ENCODE measurements at regions not wholly inside any gene's neighbourhood (a gene's known extent, or its start where the extent isn't known, plus 50 kb on each side); places are given as distances from the start of the nearest gene placed in this dataset.

DNA sequence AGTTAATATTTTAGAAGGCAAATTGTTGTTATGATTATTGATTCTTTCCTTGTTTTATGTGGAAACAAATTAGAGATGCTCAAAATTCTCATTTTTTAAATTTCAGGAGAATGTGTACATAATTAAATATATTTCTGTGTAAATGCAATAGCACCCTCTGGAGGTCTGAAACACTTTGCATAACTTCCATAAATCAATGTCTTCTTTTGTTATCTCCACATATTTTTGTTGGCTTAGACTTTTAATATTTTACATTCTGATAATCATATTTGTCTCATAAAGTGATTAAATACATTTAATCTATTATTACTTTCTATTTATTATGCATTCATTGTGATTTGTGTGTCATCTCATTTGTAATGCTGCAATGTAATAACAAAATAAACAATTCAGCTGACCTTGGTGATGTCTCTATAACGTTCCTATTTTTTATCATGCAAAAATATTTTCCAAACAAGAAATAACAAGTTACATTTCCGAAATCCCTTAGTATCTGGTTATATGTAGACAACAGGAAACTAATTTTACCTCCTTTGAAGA is 201.8 kb upstream of the GALNT5 start:
- WGBS (ENCODE audit: insufficient coverage, insufficient replicate concordance, low lambda C conversion rate, missing lambda C conversion rate) = 0% methylated on average over 2 of the region's 2 CpGs
- no TSS peak for BruUV-seq (replicated peaks)
- H3K4me1 ChIP-seq (ENCODE audit: control insufficient read depth, insufficient read depth, low read length) = no peaks in the 10 kb centered on the region
- intact Hi-C loops (cut with micrococcal nuclease; ENCODE audit: unreplicated experiment) = loop anchor here (5.0 to 10.0 kb wide), 2 partner anchors 163 to 1691 kb away; no protein-coding TSS in a partner anchor
- H4K20me1 ChIP-seq (ENCODE audit: control insufficient read depth, insufficient read depth) = no peaks in the 10 kb centered on the region
- no peaks in the 10 kb centered on the region for H3K36me3 ChIP-seq (ENCODE audit: control insufficient read depth in 2 of 2, insufficient read depth in 2 of 2, low read length in 1 of 2)
- ChIA-PET RAD21 (ENCODE audit: unreplicated experiment) (interaction anchor here (0.6 to 1.6 kb wide), 11 partner anchors 13 to 1757 kb away, joined by 3 to 13 read pairs (median 4); no protein-coding TSS in a partner anchor), CTCF (interaction anchor here (0.6 to 10.7 kb wide), 12 partner anchors 8 to 466 kb away, joined by 3 to 100 read pairs (median 4); no protein-coding TSS in a partner anchor), SMC1A (ENCODE audit: uncharacterized antibody, unreplicated experiment) (interaction anchor here (0.6 to 8.3 kb wide), 8 partner anchors 11 to 271 kb away, joined by 3 to 107 read pairs (median 6); no protein-coding TSS in a partner anchor), POLR2A (no interaction called here)
- H2AFZ ChIP-seq (ENCODE audit: control insufficient read depth, low read depth, low read length) = no peak overlapping the region
- no peak overlapping the region for H3K4me3 ChIP-seq
- H3K9ac ChIP-seq (ENCODE audit: control insufficient read depth, insufficient read depth, low read length) = no peak overlapping the region
- DNase-seq (ENCODE audit: low read depth, low spot score) (no peak), FAIRE-seq (no peak), ATAC-seq (no peak)
- H3K4me2 ChIP-seq (ENCODE audit: control insufficient read depth, insufficient read depth) = no peak overlapping the region
- H3K27me3 ChIP-seq (replicated peaks in 1 of 2; ENCODE audit: control insufficient read depth in 2 of 2, insufficient read depth in 2 of 2, low read length in 1 of 2) = peaks cover 0 to 2% of the 10 kb centered on the region in 2 experiments; a peak in 1 of 4 replicates
- H3K27ac ChIP-seq (ENCODE audit: control insufficient read depth, insufficient read depth) = no peak overlapping the region
- TF ChIP-seq, protein P1, sequence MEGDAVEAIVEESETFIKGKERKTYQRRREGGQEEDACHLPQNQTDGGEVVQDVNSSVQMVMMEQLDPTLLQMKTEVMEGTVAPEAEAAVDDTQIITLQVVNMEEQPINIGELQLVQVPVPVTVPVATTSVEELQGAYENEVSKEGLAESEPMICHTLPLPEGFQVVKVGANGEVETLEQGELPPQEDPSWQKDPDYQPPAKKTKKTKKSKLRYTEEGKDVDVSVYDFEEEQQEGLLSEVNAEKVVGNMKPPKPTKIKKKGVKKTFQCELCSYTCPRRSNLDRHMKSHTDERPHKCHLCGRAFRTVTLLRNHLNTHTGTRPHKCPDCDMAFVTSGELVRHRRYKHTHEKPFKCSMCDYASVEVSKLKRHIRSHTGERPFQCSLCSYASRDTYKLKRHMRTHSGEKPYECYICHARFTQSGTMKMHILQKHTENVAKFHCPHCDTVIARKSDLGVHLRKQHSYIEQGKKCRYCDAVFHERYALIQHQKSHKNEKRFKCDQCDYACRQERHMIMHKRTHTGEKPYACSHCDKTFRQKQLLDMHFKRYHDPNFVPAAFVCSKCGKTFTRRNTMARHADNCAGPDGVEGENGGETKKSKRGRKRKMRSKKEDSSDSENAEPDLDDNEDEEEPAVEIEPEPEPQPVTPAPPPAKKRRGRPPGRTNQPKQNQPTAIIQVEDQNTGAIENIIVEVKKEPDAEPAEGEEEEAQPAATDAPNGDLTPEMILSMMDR (IDR thresholded peaks at IDR 0.05 in 2 of 3, conservative IDR thresholded peaks at IDR 0.05 in 1 of 3; ENCODE audit: control insufficient read depth in 2 of 3, extremely low read depth in 1 of 3, insufficient read depth in 1 of 3, low read depth in 3 of 3, low read length in 3 of 3) = peak in 2 of 3 experiments; percentile 14 to 28; a peak in 3 of 6 replicates
- peak; percentile 42; the same call in 1 of the 2 replicates for TF ChIP-seq SMC3 (IDR thresholded peaks at IDR 0.05; ENCODE audit: borderline replicate concordance, low read length)
- TF ChIP-seq, protein P2, sequence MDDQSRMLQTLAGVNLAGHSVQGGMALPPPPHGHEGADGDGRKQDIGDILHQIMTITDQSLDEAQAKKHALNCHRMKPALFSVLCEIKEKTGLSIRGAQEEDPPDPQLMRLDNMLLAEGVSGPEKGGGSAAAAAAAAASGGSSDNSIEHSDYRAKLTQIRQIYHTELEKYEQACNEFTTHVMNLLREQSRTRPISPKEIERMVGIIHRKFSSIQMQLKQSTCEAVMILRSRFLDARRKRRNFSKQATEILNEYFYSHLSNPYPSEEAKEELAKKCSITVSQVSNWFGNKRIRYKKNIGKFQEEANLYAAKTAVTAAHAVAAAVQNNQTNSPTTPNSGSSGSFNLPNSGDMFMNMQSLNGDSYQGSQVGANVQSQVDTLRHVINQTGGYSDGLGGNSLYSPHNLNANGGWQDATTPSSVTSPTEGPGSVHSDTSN (IDR thresholded peaks at IDR 0.05; ENCODE audit: insufficient replicate concordance, low read depth, low read length) = no peak
- peak; percentile 42; the same call in 1 of the 2 replicates for TF ChIP-seq RAD21 (IDR thresholded peaks at IDR 0.05; ENCODE audit: insufficient read depth, low read depth, low read length)
- TF ChIP-seq RUNX3 (IDR thresholded peaks at IDR 0.05; ENCODE audit: low read length) = no peak
- no peaks in the 10 kb centered on the region for H3K79me2 ChIP-seq (ENCODE audit: control insufficient read depth, insufficient read depth, low read length)
- no peaks in the 10 kb centered on the region for H3K9me3 ChIP-seq (replicated peaks; ENCODE audit: control insufficient read depth, insufficient read depth, low read length)
- in situ Hi-C loops (cut with MboI) = no loop called here
